Posterior vena cava (tissue), 2 donors: ENCODE measurements at regions not wholly inside any gene's neighbourhood (a gene's known extent, or its start where the extent isn't known, plus 50 kb on each side); places are given as distances from the start of the nearest gene placed in this dataset.

Experiments used
- DNase-seq: peaks from one replicate; pipeline ENCODE4 v3.0.0-alpha.2; 2020; ENCODE audit warnings: low spot score
- intact Hi-C, 2 donors: fragments of 100-400 bp; cut with DNase I; formaldehyde crosslinking; loops; one replicate each; pipeline versions ENCODE4 v1.14.1 to v1.14.2; 2022 to 2023
- donor health status: DM: yes; HTN: yes; CAD: no.
- donor health status: DM: yes; HTN: yes; CAD: no.

DNA sequence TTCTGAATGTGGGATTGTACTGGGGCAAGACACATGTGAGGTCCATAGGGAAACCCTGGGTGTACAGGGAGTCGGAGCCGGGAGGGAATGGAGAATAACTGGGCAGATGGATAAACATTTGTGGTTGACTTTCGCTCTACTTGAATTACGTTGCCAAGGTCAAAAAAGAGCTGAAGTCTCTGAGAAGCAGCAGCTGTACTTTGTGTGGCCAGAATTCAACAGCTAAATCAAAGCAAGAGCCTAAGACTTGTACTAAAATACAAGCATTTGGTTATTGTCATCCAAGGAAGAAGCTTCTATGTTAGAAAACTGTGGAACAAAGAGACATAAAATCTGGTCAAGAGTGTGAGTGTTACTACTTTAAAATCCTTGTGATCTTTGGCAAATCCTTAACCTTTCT is 457.2 kb downstream of the ARL4A start:
- no peak for DNase-seq
- intact Hi-C loops = no loop called here

DNA sequence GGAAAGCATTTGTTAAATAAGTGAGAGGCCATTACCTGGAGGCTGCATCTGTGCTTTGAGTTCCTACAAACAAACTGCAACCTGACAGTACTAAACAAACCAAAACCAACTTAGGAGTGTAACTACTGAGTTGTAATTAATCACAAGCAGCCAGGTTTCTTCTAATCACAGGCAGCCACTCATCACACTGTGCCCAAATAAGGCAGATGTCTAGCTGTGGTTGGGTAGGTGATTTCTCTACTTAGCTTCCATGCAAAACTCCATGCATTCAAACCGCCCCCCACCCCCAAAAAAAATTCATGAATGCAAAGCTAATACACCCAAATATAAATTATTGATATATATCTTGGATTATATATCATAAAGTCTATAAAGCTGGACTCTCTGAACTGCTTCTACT is 461.1 kb downstream of the ARL4A start:
- DNase-seq = no peak
- intact Hi-C loops = no loop called here

DNA sequence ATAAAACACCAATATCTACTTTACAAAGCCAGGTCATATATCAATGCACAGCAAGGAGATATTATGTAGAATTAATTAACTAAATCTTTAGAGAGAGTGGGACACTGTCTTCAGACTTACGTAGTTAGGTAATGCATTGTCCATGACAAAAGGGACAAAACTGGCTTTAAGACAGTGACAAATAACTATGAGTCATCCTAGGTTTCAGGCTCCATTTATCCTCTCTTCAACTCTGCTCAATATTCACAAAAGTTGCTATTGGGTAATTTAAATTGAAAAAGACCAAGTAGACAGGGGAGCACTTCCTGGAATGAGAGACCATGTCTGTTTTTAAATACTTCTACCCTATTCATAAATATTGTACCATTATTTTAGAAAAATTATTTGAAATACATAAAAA is 464.5 kb downstream of the ARL4A start:
- DNase-seq = no peak

DNA sequence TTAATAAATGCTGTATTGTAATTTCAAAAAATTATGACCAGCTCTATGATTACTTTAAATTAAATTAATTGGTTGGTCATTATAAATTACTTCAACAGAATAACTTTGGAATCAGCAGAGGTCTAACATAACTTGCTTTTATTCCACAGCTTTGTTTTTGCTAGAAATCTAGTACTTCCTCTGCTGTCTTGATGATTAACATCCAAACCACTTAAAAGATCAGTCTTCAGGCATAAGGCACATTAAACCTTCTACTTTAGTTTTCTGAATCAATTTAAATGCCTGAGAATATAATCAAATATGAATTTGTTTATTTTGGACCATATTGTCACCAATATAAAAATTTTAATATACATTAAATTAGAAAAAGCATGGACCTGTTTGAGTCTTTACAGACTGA is 465.3 kb downstream of the ARL4A start:
- intact Hi-C loops = no loop called here
- no peak for DNase-seq

More for the DNA sequence above, 464.5 kb downstream of the ARL4A start:
- intact Hi-C loops = no loop called here

DNA sequence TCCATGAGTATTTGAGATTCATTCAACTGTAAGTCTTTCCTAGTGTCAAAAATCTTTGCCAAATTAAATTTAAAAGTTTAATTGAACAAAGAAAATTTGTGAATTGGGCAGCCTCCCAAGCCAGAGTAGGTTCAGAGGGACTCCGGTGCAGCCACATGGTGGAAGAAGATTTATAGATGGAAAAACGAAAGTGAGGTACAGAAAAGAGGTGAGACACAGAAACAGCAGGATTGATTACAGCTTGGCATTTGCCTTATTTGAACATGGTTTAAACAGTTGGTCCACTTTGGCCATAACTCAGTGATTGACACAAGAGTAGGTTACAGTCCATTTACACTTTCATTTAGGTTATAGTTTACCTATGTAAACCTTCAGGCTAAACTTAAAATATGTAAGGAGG is 465.8 kb downstream of the ARL4A start:
- intact Hi-C loops = no loop called here
- DNase-seq = no peak

DNA sequence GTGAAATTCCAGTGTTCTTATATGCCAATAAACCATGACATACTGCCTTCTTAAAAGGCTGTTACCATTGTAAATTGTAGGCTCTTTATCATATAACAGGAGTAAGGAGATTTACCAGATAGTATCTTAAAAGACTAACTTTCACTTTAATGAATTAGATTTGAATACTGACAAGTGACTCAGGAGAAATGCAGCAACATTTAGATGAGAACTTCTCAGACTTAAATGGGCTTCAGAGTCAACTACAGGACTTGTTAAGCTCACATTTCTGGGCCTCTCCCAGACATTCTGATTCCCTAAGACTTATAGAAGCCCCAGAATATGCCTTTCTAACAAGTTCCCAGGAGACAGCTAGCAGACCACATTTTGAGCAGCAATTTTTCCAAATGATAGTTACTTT is 466.3 kb downstream of the ARL4A start:
- intact Hi-C loops = no loop called here
- no peak for DNase-seq

DNA sequence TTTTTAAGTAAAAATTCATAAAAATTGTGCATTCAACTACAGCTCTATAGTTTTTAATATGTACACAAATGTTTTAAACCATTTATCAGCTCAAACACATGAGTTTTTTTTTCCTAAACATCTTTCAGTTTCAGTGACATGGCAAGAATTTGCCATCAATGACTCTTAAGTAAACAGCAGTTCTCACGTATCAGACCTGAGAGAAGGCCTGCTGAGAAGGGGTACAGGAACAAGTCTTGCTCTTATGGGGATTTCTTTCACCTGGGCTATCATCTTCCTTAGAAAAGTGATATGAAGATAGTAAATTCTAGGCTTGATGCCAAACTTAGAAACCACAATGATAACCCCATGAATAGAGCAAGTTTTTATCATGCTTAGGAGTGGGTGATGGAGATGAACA is 467.8 kb downstream of the ARL4A start:
- intact Hi-C loops = no loop called here
- DNase-seq = no peak

DNA sequence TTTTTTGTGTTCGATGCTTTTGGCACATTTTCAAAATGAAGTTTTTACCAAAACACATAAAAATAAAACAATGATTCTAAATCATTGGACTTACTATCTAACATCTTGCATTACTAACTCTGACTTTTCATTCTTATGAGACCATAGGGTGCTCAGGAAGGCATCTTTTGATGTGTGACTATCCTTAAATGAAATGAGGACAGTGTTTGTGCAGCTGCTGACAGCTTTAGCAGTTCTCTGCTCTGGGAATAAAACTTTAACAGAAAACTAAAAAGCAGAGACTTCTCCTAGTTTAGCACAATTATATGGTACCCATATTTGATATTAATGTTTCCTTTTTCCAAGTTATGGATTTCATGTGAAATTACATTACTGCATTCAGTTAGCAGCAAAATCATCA is 471.6 kb downstream of the ARL4A start:
- no peak for DNase-seq
- intact Hi-C loops = no loop called here

DNA sequence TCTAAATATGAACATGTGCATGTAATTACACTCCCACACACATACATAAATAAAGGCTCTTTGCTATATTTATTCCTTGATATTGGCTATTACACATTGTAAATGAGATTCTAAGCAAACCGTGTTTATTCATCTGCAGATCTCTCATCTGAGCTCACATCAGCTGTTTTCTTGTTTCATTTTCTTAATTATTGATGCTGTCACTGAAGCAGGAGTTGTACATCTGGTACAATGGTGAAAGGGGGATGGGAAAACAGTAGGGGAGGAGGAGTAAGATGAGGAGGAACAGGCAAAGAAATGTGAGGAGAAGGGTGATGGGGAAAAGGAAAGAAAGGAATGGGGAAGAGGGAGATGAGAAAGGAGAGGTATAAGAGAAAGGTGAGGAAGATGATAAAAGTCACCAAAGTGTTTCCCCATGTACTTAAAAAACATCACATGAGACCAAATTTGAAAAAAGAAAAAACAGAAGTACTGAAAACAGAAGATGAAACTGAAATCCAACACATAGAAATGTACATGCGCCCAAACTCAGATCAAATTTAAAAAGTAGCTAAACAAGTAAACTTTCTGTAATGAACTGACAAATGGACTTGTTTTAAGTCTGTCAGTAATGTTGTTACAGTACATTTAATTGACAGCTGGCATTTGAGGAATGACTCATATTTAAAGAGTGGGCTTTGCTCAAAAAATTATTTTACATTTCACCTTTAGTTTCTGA is 472.2 kb downstream of the ARL4A start:
- no peak for DNase-seq
- intact Hi-C loops = no loop called here

DNA sequence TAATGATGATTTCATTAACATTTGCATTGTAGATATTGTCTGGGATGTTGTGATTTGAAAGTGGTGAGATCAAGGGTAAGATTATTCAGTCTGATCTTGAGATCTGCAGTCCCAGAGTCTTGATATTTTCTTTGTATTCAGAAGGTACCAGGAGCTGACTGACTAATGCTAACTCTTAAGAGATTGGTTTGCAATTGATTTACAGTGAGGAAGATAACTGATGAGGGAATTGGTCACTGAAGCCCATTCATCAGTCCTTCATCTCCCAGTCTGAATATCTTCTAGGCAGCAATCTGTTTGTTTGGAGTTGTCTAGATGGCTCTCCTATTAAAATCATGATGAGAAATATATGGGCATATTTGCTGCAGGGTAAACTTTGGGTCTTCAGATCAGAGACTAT is 473.7 kb downstream of the ARL4A start:
- no peak for DNase-seq
- intact Hi-C loops = no loop called here

DNA sequence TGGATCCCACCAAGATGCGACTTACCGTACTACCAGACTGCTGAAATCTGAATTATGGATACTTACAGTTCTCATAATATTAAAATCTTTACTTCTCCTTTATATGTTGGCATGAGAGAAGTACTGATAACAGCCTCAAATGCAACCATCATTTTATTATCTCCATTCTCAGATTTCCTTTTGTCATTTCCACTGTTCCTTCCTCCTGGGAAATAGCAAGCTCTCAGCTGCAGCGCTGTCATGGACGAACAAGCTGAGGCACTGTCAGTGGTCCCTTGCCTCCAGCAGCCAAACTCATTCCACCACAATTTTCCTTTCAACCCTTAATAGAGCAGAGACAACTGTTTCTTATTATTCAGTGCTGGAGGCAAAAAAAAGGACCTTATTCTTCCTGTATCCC is 478.4 kb downstream of the ARL4A start:
- intact Hi-C loops = no loop called here

DNA sequence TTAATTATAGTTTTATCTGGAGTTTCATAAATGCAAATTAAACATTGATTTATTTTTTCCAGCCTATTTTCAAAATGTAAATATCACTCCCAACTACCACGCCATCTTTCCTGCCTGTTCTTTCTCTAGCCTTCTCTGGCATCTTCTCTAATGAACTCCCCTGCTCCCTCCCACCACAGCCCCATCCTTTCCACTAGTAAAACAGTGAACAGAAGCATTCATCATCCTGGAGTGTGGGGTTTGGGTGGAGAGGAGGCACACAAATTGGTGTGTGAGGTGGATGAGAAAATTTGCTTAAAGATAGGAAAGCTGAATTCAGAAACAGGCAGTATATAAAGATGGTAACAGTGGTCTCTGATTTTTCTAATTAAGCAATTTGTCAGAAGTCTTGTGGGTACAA is 479.4 kb downstream of the ARL4A start:
- intact Hi-C loops = no loop called here
- no peak for DNase-seq

More for the DNA sequence above, 478.4 kb downstream of the ARL4A start:
- no peak for DNase-seq

DNA sequence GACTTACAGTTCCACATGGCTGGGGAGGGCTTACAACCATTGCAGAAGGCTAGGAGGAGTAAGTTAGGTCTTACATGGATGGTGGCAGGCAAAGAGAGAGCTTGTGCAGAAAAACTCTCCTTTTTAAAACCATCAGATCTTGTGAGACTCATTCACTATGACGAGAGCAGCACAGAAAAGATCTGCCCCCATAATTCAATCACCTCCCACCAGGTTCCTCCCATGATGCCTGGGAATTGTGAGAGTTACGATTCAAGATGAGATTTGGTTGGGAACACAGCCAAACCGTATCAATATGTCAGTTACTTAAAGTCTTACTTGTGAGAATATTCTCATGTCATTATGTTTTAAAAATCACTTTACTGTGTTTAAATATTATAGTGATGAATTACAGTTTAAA is 481.9 kb downstream of the ARL4A start:
- intact Hi-C loops = no loop called here
- DNase-seq = no peak

DNA sequence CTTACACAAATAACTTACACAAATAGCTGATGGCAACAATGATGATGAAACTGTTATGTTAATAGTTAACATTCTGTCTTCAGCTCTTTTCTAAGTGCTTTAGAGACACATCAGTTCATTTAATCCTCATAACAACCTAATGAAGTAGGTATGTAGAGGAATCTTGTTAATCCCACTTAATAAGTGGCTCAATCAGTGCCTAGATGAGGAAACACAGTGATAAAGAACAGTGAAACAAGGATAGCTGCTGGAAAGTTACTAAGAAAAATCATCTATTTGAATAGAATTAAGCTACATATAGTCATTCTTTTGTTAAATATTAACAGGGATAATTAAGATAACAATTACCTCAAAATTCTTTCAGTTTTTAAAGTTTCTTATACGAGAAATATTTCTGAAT is 487.6 kb downstream of the ARL4A start:
- intact Hi-C loops = loop anchor here in 1 of 2 donors (5.0 kb wide), 1 partner anchor 493 kb away; no protein-coding TSS in a partner anchor
- no peak for DNase-seq

DNA sequence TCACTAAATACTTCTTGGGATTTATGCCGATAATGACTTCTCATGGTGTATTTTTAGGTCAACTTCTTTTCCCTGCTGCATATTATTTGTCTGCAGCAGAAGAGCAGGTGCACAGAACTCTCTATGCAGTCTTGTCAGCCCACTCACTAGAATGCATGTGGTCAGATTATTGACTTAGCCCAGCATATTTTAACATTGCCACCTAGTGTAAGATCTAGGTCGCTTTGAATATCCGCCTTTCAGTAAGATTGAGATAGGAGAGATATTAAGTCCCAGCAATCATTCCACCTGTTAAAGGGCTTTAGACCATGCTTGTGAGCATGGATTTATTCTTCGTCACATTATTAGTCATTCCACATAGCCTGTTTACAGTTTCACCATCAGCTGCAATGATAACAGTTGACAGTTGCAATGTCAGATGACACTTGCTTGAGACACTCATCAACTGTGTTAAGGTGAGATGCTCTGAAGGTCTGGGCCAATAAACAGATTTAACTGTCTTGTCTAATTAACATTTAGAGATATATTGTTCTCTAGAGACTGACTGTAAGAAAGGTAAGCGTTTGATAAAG is 491.7 kb downstream of the ARL4A start:
- intact Hi-C loops = loop anchor here in 1 of 2 donors (5.0 kb wide), 1 partner anchor 497 kb away; no protein-coding TSS in a partner anchor
- DNase-seq = no peak

DNA sequence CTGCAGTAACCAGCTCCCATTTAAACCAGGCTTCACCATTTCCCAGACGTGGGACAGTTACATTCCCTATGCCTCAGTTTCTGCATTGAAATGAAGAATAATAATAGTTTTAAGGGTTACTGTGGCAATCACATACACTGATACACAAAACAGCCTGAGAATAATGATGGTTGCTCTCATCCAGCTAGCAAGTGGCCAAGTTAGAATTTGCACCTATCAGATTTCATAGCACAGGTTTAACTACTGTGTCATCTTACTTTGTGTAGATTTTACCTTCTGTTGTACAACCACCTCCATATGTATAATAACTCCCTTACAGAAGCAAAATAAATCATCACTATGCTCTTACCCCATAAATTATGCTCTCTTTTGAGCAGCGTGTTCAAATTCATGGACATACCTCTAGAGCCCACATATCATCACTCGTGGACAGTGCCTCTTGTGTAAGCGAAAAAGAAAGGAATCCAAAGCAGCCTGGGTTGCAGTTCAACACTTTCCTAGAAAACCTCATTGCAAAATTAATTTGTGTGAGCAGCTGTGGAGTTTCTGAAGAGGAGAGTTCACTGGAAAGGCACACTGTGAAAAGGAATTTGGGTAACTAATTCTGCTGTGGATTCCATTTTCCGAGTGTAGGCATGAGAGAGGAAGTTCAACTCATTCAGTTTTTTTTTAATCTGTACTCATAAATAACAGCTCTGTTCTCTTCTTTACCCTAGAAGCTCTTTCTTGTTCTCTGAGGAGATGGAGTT is 492.5 kb downstream of the ARL4A start:
- no peak for DNase-seq
- intact Hi-C loops = loop anchor here in 1 of 2 donors (5.0 kb wide), 1 partner anchor 498 kb away; no protein-coding TSS in a partner anchor

DNA sequence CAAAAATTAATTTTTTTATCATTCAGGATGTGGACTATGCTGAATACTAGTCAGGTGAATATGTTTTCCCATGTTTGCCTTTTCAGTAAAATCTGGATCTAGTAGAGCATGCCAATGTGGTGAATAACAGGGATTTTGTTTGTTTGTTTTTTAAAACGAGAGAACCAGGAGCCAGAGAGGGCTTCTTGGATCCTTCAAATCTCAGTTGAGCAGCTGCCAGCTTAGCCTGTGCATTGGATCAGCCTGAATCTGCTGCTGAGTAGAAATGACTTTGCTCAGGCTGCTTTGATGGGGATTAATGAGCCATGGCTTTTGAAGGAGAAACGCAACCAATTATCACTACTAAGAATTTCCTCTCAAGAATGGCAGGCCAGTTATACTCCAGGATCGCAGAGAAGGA is 493.8 kb downstream of the ARL4A start:
- intact Hi-C loops = no loop called here
- no peak for DNase-seq

DNA sequence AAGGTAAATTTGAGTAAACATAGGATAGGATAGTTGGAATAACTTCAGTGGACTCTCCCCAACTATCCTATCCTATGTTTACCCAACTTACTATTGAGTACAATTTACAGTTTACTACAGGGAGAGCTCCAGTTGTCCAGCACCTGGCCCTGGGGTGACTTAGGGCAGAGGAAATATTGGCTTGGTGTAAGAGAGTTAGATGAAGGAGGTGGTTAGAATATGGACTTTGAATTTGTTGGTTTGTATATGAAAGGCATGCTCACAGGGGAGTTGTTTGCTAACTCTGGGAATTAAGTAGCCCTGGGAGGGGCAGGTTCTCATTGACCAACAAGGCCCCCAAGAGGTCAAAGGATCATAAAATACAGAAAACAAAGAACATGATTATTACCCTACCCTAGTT is 497.7 kb downstream of the ARL4A start:
- intact Hi-C loops = no loop called here
- no peak for DNase-seq

DNA sequence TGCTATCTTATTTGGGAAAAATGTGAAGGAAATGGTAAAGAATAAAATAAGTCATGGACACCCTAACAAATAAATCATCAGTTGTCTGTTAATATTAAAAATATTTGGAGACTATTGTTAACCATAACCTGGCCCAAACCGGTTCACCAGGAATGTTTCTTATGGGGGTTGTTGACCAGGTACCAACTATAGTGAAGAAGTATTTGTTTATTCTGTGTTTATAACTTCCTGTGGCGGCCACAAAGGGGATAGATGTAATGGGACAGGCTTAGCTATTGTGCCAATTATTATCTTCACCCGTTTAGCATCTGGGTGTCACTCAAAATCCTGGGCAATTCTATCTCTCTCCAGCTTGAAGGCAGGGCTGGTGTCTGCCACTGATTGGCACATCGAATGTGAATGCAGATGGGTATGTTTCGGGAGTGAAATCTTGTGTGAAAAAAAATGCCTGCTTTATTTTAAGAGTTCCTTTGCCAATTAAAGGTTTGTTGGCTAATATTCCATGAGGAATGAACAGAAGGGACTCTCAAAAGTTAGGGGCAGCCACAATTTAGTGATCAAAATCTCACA is 500.9 kb downstream of the ARL4A start:
- DNase-seq = no peak
- intact Hi-C loops = no loop called here

DNA sequence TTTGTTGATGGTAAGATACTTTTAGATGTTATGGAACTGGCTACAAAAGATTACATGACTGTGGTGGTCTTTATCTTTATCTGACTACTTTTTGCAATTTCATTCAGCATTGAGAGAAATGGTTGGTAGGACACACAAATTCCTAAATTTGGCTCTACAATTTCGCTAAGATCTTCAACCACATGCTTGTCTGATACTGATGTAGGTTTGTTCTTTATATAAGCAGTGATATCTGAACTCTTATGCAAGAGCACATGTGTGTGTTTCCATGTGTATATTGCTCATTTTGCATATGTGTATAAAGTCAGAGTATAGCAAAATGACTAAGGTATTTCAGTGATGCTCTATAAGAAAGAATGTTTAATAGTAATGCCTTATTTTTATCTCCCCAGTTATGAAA is 501.5 kb downstream of the ARL4A start:
- intact Hi-C loops = no loop called here
- no peak for DNase-seq
